ENCODE measurements at regions not wholly inside any gene's neighbourhood (a gene's known extent, or its start where the extent isn't known, plus 50 kb on each side); places are given as distances from the start of the nearest gene placed in this dataset.

DNA sequence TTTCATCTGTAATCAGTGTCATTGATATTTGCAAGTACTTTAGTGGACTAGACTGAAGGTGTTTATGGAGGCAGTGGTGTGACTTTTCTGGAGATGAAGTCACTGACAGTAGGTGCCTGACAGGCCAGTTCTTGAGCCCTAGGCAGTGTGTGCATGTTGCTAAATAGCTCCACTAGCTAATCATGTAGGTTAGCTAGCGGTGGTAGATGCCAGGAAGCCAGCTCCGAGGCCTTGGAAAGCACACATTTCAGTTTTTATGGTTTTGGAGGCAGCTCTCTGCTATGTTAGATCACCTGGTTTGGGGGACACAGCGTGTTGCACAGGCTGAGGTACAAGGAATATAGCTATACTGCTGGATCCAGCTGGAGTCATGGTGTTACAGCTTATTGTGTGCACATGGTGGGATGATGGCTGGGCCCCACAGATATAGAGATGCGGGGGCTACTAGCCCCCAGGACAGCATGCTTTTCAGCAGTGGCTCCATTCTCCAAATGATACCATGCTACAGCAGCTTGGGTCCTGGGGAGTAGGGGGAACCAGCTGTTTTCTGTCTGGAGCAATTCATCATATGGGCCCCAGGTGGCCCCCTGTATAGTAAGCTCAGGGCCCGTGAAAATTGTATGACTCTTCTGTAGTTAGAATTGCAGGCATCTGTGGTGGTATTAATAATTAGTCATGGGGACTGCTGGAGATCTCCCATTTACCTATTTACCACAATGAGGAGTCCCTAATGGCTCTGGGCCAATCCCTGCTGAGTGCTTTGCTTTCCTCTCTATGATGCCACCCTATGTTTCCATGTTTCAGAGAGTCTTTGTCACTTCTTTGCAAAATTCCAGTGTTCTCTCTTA is 367.2 kb upstream of the LMO3 start:
- no peak for DNase-seq (ENCODE audit: low read depth)

DNA sequence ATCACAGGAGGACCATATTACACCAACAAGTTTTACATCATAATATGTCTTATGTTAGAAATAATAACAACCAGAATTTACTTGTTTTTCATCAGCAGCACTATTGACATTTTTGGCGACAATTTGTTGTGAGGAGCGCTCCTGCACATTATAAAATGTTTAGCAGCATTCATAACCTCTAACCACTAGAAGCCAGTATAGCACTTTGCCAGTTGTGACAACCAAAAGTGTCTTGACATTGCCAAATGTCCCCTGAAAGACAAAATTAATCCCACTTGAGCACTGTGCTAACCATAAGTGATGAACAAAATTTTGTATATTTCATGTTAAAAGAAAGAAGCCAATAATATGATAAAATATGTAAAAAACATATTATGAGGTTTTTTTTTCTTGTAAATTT is 356.9 kb upstream of the LMO3 start:
- DNase-seq (ENCODE audit: low read depth) = no peak

DNA sequence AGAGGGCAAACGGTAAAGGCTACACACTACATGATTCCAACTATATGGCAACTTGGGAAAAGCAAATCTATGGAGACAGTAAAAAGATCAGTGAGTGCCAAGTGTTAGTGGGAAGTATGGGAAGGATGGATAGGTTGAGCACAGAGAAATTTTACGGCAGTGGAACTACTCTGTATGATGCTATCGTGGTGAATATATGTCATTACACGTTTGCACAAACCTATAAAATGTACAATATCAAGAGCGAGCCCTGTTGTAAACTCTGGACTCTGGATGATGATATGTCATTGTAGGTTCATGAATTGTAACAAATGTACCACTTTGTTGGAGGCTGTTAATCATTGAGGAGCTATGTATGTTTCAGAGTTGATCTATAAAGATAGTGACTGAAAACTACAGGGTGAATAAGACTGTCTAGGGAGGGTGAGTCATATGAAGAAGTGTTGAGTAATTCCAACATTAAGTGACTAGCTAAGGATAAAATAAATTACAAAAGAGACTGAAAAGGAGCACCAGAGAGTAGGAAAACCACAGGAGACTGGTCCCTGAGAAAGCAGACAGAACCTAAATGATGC is 349.2 kb upstream of the LMO3 start:
- peak; percentile 13 for DNase-seq (ENCODE audit: low read depth)

DNA sequence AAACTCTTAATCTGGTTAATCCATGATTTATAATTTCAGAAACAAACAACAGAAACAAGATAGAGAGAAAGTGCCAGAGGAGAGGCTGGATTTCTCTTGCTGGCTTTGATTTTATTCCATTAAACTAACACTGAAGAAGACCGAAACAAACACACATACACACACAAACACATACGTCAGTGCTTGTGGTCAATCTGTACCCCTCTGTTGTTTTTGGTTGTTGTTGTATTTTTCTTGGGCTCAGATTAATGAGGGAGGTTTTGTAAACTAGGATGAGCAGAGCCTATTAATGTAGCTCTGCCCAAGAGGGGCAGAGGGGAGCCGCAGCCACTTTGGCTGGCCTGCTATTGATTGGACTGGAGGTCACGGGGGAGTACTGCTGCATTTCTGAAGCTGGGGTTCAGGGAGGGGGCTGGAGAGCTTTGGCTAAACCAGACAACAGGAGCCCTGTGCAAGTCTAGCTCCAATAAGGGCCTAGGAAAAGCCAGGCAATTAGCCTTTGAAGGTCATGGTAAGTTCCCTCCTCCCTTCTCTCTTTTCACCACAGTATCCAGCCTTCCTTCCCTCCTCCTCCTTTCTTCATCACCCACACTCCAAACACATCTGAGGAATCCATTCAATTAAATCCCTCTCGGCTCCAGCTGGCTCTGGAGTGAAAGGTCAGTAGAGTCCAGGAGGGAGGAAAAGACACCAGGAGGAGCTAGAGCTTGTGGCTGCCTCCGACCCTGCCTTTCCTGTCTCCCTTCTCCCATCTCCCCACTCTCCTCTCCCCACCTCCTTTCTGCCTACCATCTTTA is 344.1 kb upstream of the LMO3 start:
- DNase-seq (ENCODE audit: low read depth) = no peak

DNA sequence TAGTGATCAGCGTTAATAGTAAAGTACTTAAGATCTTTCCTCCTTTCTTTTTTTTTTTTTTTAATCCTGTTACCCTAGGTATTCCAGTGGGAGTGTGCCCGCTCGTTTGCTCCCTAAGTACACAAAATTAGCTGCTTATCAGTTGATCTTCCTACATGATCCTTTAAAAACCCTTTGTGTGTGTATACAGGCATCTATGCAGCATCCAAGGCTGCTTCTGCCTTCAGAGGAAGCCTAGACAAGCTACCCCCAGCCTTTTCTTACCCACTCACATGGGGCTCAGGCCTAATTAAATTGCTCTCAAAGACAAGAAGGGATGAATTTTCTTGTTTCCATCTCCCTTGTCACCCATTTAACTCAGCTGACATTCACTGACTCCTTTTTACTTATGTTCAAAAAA is 343.4 kb upstream of the LMO3 start:
- no peak for DNase-seq (ENCODE audit: low read depth)

DNA sequence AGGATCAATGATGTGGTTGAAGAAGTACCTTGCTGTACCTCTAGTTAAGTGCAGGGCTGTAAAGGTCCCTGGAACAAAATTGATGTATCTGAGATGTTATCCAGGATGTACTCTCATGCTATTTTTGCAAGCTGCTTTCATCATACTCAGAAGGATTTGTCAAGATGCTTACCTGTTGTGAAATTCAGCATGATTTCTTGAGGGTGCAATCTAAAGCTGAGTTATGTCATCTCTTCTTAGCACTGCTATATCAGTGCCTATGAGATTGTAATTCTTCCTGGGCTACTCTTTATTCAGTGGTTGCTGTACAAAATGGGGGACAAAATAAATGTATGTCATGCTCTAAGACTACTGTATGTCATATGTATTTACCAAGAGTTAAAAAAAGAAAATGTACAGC is 340.7 kb upstream of the LMO3 start:
- no peak for DNase-seq (ENCODE audit: low read depth)

DNA sequence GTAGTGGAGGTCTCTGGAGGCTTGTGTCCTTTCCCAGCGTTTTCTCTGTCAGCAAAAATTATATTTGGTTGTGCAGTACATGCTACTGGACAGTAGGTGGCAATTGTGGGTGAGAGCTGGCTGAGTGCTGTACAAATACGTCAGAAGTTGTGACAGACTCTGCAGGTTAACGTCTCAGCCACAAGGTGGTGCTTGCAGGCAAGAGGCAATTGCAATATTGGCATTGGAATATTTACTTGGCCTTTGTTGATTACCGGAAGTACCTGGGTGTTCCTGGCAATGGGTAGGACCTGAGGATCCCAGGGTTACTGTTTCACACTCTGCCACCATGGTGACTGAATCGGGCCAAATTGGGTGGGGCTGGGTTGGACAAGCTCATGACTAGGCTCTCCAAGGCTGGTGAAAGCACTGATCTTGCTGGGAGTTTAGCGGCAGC is 333.9 kb upstream of the LMO3 start:
- no peak for DNase-seq (ENCODE audit: low read depth)

DNA sequence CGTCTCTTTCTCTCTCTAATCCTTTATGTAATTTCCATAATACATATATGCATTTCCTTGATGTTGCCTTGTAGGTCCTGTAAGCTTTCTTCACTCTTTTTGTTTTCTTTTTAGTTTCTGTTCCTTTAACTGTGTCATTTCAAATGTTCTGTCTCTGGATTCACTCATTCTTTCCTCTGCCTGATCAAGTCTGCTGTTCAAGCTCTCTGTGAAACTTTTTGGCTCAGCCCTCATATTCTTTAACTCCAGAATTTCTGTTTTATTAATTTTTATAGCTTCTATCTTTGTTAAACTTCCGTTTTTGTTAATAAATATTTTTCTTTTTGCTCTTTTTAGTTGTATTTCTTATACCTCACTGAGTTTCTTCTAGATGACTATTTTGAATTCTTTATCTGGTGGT is 321.3 kb upstream of the LMO3 start:
- DNase-seq (ENCODE audit: low read depth) = no peak

DNA sequence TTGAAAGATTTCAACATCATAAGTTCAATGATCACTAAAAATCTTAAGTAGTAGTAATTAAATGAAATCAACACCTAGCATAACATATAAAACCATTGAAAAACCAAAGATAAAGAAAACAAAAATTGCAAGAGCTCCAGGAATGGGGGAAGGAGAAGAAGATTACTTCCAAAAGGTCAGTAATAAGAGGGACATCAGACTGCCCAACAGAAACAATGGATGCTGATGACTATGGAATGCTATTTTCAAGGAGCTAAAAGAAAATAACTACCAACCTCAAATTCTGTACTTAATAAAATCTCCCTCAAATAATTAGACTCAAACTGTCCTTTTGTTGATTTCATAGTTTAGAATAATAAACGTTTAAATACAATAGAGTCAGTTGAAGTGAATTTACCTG is 314.5 kb upstream of the LMO3 start:
- no peak for DNase-seq (ENCODE audit: low read depth)

DNA sequence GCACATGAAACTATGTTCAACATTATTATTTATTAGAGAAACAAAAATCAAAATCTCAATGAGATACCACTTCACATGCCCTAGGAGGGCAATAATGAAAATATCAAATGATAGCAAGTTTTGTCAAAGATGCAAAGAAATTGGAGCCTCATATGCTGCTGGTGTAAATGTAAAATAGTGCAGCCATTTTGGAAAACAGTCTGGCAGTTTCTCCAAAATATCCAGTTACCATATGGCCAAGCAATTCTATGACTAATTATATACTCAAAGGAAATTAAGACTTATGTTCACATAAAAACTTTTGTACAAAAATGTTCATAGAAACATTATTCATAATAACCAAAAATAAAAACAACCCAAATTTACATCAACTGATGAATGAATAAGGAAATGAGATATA is 313.6 kb upstream of the LMO3 start:
- DNase-seq (ENCODE audit: low read depth) = no peak

DNA sequence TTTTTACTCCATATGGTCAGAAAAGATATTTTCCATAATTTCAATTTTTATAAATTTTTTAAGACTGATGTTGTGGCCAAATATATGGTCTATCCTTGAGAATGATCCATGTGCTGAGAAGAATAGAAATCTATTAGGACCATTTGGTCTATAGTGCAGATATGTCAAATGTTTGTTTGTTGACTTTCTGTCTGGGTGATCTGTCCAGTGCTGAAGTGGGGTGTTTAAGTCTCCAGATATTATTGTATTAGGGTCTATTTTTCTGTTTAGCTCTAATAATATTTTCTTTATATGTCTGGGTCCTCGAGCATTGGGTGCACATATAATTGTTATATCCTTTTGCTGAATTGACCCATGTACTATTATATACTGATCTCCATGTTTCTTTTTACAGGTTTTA is 308.9 kb upstream of the LMO3 start:
- no peak for DNase-seq (ENCODE audit: low read depth)

DNA sequence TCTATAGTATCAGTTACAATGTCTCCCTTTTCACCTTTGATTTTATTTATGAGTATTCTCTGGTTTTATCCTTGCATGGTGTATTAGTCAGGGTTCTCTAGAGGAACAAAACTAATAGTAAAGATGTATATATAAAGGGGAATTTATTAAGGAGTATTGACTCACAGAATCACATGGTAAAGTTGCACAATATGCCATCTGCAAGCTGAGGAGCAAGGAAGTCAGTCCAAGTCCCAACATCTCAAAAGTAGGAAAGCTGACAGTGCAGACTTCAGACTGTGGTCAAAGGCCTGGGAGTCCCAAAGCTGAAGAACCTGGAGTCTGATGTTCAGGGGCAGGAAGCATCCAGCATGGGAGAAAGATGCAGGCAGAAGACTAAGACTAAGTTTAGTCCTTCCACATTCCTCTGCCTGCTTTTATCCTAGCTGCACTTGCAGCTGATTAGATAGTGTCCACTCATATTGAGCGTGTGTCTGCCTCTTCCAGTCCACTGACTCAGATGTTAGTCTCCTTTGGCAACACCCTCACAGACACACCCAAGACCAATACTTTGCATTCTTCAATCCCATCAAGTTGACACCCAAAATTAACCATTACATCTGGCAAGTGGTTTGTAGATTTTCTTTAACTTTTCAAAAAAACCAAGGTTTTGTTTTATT is 308.0 kb upstream of the LMO3 start:
- DNase-seq (ENCODE audit: low read depth) = no peak

DNA sequence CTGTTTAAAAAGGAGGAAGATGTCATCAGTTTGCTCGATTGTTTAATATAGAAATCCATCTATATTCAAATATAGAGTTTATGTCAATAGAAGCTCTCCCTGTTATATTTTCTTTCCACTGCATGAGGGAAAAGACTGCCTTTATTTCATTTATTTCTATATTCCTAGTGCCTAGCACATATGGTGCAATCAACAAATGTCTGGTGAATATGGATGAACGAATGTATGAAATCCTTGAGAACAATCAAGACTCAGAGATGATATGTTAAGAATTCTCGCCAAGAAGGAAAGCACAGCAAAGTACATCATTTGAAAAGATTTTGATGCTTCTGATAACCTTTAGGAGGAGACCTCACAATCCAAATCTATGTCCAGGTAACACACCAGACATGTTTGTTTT is 296.0 kb upstream of the LMO3 start:
- DNase-seq (ENCODE audit: low read depth) = no peak

DNA sequence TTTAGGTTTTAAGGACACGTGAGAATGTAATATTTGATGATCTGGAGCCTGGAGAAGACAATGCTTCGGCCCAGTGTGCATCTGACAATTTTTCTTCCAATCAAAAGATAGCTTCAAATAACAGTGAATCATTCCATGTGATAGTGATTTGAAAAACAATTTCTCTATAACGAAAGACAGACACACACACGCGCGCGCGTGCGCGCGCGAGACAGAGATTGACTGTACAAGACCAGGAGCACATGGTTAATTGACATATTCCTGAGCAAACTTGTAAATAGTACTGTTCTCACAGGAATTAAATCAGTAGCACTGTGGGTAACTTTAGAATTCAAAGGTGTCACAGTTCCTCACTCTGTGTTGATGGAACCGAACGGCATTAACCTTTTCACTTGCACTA is 287.5 kb upstream of the LMO3 start:
- DNase-seq (ENCODE audit: low read depth) = no peak

DNA sequence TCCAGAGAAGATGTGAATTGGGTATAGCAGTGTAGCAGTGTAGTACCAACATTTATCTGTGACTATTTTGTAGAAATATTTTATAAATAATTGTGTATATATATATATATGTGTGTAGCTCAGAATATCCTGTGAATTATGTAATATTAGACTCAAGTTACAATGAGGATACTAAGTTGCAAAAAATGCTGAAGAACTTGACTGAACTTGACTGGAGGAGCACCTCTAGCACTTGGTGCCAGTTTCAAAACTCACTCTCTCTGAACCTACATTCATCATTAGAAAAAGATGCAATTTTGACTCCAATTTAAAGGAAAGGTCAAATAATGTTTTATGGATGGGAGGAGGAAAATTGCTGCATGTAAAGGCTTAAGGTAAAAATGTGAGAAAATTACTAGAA is 285.7 kb upstream of the LMO3 start:
- DNase-seq (ENCODE audit: low read depth) = no peak

DNA sequence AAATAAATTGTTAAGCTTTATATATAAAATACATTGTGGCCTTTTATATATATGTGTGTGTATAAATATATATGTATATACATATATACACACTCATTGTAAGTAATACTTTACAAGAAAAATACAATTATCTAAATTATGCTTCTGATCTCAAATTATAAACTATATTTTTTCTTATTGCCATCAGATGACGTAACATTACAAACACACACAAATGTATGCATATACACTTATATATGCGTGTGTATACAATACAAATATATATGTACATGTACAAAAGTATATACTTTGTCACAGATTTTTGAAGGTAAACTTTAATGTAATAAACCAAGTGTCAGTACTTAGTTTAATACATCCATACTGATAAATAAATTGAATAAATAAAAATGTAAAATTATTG is 278.9 kb upstream of the LMO3 start:
- DNase-seq (ENCODE audit: low read depth) = no peak

DNA sequence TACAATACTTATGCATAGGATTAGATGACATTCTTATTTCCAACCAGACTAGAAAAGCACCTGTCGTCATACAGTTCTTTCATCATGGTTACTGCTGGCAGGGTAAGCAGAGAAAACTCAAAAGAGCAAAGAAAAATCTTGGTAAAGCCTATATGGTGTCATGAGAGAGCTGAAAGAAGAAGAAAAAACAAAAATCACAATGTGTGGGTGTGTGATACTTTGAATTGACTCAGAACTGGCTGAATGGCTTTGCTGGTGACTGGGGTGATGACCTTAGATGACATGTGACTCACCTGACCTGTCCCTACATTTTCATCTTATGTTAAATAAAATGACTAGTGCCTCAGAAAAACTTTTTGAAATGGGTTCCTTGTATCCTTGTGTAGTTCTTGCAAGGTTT is 278.1 kb upstream of the LMO3 start:
- no peak for DNase-seq (ENCODE audit: low read depth)

DNA sequence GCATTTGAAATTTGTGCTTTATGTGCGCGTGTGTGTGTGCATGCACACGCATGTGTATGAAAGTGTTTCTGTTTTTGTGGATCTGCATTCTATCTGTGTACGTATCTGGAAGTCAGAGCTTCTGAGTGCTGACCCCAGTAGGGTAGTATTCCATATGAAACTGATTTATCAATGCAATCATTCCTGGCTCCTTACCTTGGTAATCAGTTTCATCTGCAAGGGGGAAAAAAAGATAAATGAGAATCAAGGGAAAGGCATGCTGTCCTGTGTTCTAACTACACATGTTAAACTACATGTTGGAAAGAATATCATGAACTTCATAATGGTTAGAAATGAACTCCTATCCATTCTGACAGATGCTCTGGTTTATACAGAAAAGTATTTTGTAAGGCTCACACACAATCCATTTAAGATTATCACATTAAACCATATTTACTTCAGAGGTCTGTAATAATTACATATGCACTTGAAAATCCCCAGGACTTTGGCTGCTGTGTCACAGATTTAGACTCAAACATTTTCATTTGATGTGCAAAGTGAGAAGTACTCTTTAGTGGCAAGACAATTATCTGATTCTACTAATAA is 276.1 kb upstream of the LMO3 start:
- DNase-seq (ENCODE audit: low read depth) = no peak

DNA sequence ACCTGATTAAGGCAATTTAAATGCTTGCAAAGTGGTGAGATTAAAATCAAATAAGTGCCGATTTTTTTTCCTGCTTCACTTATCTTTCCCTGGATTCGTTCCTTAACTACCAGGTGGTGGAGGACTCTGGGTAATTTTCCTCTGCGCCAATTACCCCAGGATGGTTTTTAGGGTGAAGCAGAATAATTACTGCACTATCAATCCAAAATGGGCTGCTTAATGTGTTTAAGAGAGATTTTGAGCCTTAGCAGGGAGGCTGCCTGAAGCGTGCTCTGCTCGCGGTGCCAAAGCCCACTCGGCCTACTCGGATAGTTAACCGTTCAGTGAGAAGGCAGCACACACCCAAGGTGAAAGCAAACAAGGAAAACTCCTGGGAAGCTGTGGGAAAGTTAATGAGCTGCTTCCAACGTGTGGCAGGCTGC is 274.9 kb upstream of the LMO3 start:
- no peak for DNase-seq (ENCODE audit: low read depth)

DNA sequence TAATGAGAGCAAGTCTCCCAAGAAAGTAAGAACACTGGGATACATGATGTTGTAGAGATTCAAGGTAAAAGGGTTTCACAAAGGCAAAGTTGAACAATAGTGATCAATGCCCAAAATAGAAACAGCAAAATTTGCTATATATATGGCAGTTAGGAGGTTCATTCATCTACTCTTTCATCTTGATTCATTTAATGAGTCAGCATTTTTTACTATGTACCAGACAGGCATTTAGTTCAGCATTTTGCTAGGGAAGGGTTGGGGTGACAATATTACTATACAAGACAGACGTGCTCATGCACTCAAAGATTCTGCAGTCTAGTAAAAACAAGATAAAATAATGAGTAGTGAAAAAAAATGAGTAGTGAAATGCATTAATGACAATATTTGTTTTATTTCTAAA is 264.9 kb upstream of the LMO3 start:
- DNase-seq (ENCODE audit: low read depth) = no peak

DNA sequence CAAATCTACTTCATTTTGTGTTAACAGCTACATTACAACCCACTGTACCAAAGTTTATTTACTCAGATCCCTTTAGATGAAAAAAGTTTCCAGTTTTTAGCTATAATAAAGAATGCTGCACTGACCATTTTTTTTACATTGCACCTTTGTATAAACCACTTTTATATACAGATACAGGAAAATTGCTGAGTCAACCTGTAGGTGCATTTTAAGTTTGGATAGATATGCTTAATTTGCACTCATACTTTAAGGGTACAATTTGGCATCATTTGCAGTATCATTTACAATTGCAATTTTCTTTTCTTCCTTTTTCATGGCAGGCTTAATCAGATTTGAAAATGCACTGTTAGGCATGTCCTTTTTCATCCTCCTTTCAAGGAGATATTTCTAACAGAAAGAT is 257.8 kb upstream of the LMO3 start:
- DNase-seq (ENCODE audit: low read depth) = no peak

DNA sequence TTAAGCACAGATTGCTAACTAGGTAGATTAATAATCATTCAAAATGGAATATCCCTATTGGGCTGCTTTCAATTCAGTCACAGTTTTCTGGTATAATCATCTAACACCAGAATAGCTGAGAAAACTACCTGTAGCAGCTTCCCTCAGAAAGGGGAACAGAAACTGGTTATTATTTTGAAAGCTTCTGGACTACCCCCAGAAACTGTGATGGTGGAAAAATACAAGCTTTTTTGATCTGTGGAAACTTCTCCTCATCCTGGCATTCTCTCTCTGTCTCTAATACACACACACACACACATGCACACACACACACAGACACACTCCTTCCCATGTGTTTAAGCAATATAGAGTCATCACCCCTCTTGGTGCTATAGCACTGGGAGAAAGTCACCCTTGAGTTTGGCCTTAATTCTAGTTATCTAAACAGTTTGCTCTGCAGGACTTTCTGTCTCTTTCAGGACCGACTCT is 251.5 kb upstream of the LMO3 start:
- no peak for DNase-seq (ENCODE audit: low read depth)

Measured in stromal cell of bone marrow (primary cell).